Psoas muscle (tissue), 7 donors: ENCODE measurements at regions not wholly inside any gene's neighbourhood (a gene's known extent, or its start where the extent isn't known, plus 50 kb on each side); places are given as distances from the start of the nearest gene placed in this dataset.

Experiments used
- ATAC-seq, 4 donors: fragments of 200-7000 bp; cut with Tn5 transposase; one replicate each; pipeline ENCODE4 v1.9.1; 2020; ENCODE audit warnings: moderate library complexity in 3 of 4, mild to moderate bottlenecking in 2 of 4
- DNase-seq, 2 donors: peaks; one replicate each; pipeline ENCODE4 v3.0.0-alpha.2; 2020
- H3K27ac ChIP-seq: fragments of 200-600 bp; one replicate; pipeline ENCODE4 v1.8.0; 2022
- H3K27me3 ChIP-seq, 3 donors: fragments of 200-600 bp in 1 of 3; one replicate each; pipeline versions ENCODE4 v1.6.1 to v1.8.0; 2013 to 2022; ENCODE audit warnings: low read length in 2 of 3, mild to moderate bottlenecking in 2 of 3, moderate library complexity in 1 of 3; ENCODE audit not compliant: insufficient read depth in 3 of 3
- H3K36me3 ChIP-seq, 2 donors: fragments of 200-600 bp in 1 of 2; one replicate each; pipeline versions ENCODE4 v1.6.1 to v1.8.0; 2013 to 2022; ENCODE audit warnings: low read depth in 1 of 2, mild to moderate bottlenecking in 1 of 2, moderate library complexity in 1 of 2; ENCODE audit not compliant: insufficient read depth in 1 of 2
- H3K4me1 ChIP-seq: fragments of 200-600 bp; one replicate; pipeline ENCODE4 v1.8.0; 2022
- H3K4me3 ChIP-seq: fragments of 200-600 bp; one replicate; pipeline ENCODE4 v1.8.0; 2022; ENCODE audit warnings: mild to moderate bottlenecking
- H3K9me3 ChIP-seq: fragments of 200-600 bp; one replicate; pipeline ENCODE4 v1.8.0; 2022
- CTCF ChIP-seq: fragments of 200-600 bp; IDR thresholded peaks from one replicate; pipeline ENCODE4 v1.8.0; 2022; ENCODE audit warnings: antibody characterized with exemption
- WGBS, 3 donors: extraction: QIAGEN DNeasy Blood & Tissue Kit; methylation state at CpG; one replicate each; pipeline versions ENCODE4 v1.1.6 to v1.1.7; 2013; 5-methylcytosine and 5-hydroxymethylcytosine counted together
- intact Hi-C, 2 donors: fragments of 100-400 bp; cut with DNase I; formaldehyde crosslinking; loops; one replicate each; pipeline versions ENCODE4 v1.11.0 to v1.14.2; 2022
- donor health status: healthy with polysubstance abuse.
- donor health status: DM: no; HTN: no; CAD: no; lungs with moderate emphysema.
- donor health status: Bipolar disorder and iron deficiency.
- donor health status: healthy.
- donor health status: DM: yes; HTN: yes; CAD: no.
- donor health status: DM: no; HTN: no; CAD: no.
- donor health status: DM: yes; HTN: yes; CAD: no.

GRCh38 chr3:24588629-24589512 lies 94.2 kb upstream of the THRB start:
- no peak for DNase-seq
- Histone ChIP-seq H3K27me3 (no peaks in the 10 kb centered on the region), H3K27ac (no peak overlapping the region), H3K9me3 (no peaks in the 10 kb centered on the region), H3K36me3 (no peaks in the 10 kb centered on the region), H3K4me3 (peak overlapping the region; percentile 8), H3K4me1 (peaks cover 26% of the 10 kb centered on the region)
- intact Hi-C loops = loop anchor here in 1 of 2 donors (10.0 kb wide), 1 partner anchor 64 kb away; no protein-coding TSS in a partner anchor
- no peak for ATAC-seq
- WGBS, 3 donors = 36 to 43% (median 43%) methylated on average over 6 of the region's 6 CpGs
- no peak for TF ChIP-seq CTCF

GRCh38 chr3:24589513-24589851 lies 94.8 kb upstream of the THRB start:
- Histone ChIP-seq H3K27ac (no peak overlapping the region), H3K4me3 (no peak overlapping the region), H3K36me3 (no peaks in the 10 kb centered on the region), H3K9me3 (no peaks in the 10 kb centered on the region), H3K4me1 (peaks cover 26% of the 10 kb centered on the region), H3K27me3 (no peaks in the 10 kb centered on the region)
- DNase-seq = no peak
- intact Hi-C loops = loop anchor here in 1 of 2 donors (10.0 kb wide), 1 partner anchor 65 kb away; no protein-coding TSS in a partner anchor
- 11 to 38% (median 12%) methylated on average over 1 of the region's 1 CpG for WGBS, 3 donors
- ATAC-seq = no peak
- TF ChIP-seq CTCF = no peak

DNA sequence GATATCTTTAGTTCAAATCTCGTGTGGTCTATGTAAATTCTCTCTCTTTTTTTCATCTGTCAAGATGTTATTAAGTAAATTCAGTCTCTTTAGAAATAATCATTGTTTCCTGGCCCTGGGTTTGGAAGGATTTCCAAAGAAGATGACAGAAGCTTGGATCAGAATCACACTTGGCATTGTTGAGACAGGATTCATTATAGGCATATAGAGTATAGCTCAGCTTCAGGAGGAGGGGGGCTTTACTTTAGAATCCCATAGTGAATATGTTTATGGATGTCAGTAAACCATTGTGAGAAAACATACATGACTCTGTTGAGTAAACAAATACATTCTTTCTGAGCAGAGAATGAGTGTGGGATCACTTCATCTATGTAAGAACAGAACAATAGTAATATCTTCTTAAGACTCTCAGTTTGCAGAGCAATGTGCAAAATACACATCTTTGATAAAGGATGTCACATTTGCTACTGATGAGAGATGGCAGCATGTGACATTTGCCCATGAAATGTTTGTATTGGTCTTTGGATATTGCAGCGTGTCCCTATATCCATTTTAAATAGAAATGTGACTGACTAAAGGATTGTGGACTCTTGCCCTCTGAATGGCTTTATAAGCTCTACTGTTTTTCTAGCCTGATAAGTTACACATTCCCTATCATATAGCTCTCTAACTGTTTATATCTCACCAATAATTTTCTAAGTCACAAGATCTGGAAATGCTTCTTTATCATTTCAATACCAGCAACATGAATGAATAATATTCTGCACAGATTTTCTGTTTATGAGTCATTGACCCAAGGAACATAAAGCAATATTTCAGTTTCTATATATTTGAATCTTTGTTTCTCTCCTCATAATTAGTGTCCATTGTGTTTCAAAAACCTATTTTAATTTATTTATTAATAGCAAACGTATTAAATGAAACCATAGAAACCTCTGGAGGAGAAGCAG lies 95.6 kb upstream of the THRB start:
- ATAC-seq (no peak), DNase-seq (no peak)
- Histone ChIP-seq H3K4me1 (peaks cover 26% of the 10 kb centered on the region), H3K27me3 (no peaks in the 10 kb centered on the region), H3K9me3 (no peaks in the 10 kb centered on the region), H3K36me3 (no peaks in the 10 kb centered on the region), H3K27ac (no peak overlapping the region), H3K4me3 (no peak overlapping the region)
- WGBS, 3 donors = 68 to 75% (median 73%) methylated on average over 3 of the region's 3 CpGs
- intact Hi-C loops = loop anchor here in 1 of 2 donors (10.0 kb wide), 1 partner anchor 65 kb away; no protein-coding TSS in a partner anchor
- no peak for TF ChIP-seq CTCF

DNA sequence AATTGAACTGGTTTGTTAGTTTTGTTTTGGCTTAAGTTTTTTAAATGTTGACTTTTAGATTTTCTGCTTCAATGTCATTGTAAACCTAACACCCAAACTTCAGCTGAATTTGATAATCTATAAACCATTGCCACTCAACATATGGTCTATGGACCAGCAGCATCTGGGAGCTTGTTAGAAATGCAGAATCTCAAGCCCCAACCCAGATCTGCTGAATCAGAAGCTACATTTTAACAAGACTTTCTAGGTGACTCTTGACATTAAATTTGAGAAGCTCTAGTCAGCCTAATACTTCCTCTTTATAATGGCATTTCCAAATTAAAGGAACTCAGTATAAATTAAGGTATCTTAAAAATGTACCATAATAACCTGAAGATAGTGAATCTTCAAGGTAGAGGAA lies 96.5 kb upstream of the THRB start:
- Histone ChIP-seq H3K27ac (no peak overlapping the region), H3K9me3 (no peaks in the 10 kb centered on the region), H3K27me3 (no peaks in the 10 kb centered on the region), H3K4me1 (peaks cover 26% of the 10 kb centered on the region), H3K4me3 (no peak overlapping the region), H3K36me3 (no peaks in the 10 kb centered on the region)
- TF ChIP-seq CTCF = no peak
- DNase-seq = no peak
- intact Hi-C loops = no loop called here
- no peak for ATAC-seq
